ENCODE measurements at regions not wholly inside any gene's neighbourhood (a gene's known extent, or its start where the extent isn't known, plus 50 kb on each side); places are given as distances from the start of the nearest gene placed in this dataset.

- intact Hi-C loops (cut with DNase I), result no loop called here
- TF ChIP-seq POLR2A (IDR thresholded peaks at IDR 0.05) (no peak), EP300 (IDR thresholded peaks at IDR 0.05) (no peak), CTCF (IDR thresholded peaks at IDR 0.05) (no peak)
- Histone ChIP-seq H3K36me3 (no peaks in the 10 kb centered on the region), H3K4me1 (ENCODE audit: insufficient read depth) (no peaks in the 10 kb centered on the region), H3K4me3 (no peak overlapping the region), H3K27me3 (no peaks in the 10 kb centered on the region), H3K27ac (no peak overlapping the region), H3K9me3 (no peaks in the 10 kb centered on the region)
- 71 to 95% (median 87%) methylated on average over 3 of the region's 3 CpGs for WGBS, 3 donors
- DNase-seq, result no peak
These were observed 577.3 kb downstream of the LMO7 start for GRCh38 chr13:76213423-76213904.

GRCh38 chr13:76210262-76210661 is 574.1 kb downstream of the LMO7 start:
- DNase-seq, result no peak
- no peaks in the 10 kb centered on the region for H3K27me3 ChIP-seq
- H3K4me1 ChIP-seq (ENCODE audit: insufficient read depth), result no peaks in the 10 kb centered on the region
- no peak overlapping the region for H3K27ac ChIP-seq
- WGBS, 3 donors, result 92 to 98% (median 97%) methylated on average over 1 of the region's 1 CpG
- H3K4me3 ChIP-seq, result no peak overlapping the region
- TF ChIP-seq POLR2A (IDR thresholded peaks at IDR 0.05), result no peak
- no peak for TF ChIP-seq CTCF (IDR thresholded peaks at IDR 0.05)
- TF ChIP-seq EP300 (IDR thresholded peaks at IDR 0.05), result no peak
- no peaks in the 10 kb centered on the region for H3K36me3 ChIP-seq
- intact Hi-C loops (cut with DNase I), result no loop called here
- H3K9me3 ChIP-seq, result no peaks in the 10 kb centered on the region

GRCh38 chr13:76198568-76199163 is 562.5 kb downstream of the LMO7 start:
- Histone ChIP-seq H3K4me1 (ENCODE audit: insufficient read depth) (no peaks in the 10 kb centered on the region), H3K27ac (no peak overlapping the region), H3K36me3 (no peaks in the 10 kb centered on the region), H3K9me3 (no peaks in the 10 kb centered on the region), H3K27me3 (no peaks in the 10 kb centered on the region), H3K4me3 (no peak overlapping the region)
- DNase-seq, result no peak
- intact Hi-C loops (cut with DNase I), result no loop called here
- 94 to 96% (median 95%) methylated on average over 3 of the region's 3 CpGs for WGBS, 3 donors
- TF ChIP-seq POLR2A (IDR thresholded peaks at IDR 0.05) (no peak), EP300 (IDR thresholded peaks at IDR 0.05) (no peak)

DNA sequence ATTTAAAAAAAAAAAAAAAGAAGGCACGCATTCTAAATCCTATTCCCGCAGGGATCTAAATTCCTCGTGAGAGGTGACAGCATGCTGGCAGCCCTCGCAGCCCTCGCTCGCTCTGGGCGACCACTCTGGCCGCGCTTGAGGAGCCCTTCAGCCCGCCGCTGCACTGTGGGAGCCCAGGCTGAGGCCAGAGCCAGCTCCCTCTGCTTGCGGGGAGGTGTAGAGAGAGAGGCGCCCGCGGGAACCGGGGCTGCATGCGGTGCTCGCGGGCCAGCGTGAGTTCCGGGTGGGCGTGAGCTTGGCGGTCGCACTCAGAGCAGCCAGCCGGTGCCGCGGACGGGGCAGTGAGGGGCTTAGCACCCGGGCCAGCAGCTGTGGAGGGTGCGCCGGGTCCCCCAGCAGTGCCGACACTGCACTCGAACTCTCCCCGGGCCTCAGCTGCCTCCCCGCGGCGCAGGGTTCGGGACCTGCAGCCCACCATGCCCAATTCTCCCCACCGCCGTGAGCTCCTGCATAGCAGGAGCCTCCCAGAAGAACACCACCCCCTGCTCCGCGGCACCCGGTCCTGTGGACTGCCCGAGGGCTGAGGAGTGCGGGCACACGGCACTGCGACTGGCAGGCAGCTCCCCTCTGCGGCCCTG is 553.9 kb downstream of the LMO7 start:
- Histone ChIP-seq H3K27ac (no peak overlapping the region), H3K36me3 (no peaks in the 10 kb centered on the region), H3K9me3 (no peaks in the 10 kb centered on the region), H3K27me3 (no peaks in the 10 kb centered on the region), H3K4me3 (no peak overlapping the region), H3K4me1 (ENCODE audit: insufficient read depth) (no peaks in the 10 kb centered on the region)
- peak in 1 of 5 donors; percentile 14 for DNase-seq
- TF ChIP-seq EP300 (IDR thresholded peaks at IDR 0.05), result no peak
- TF ChIP-seq CTCF (IDR thresholded peaks at IDR 0.05), result no peak
- no peak for TF ChIP-seq POLR2A (IDR thresholded peaks at IDR 0.05)
- intact Hi-C loops (cut with DNase I), result no loop called here
- 94 to 95% (median 94%) methylated on average over 48 of the region's 48 CpGs for WGBS, 3 donors

Measured in ovary (tissue), 7 donors.